ENCODE measurements at regions not wholly inside any gene's neighbourhood (a gene's known extent, or its start where the extent isn't known, plus 50 kb on each side); places are given as distances from the start of the nearest gene placed in this dataset.

GRCh38 chr3:127495821-127496655 is 94.5 kb downstream of the TPRA1 start:
- H4K20me1 ChIP-seq (ENCODE audit: low read depth): no peaks in the 10 kb centered on the region
- H3K4me3 ChIP-seq: no peak overlapping the region
- H3K27ac ChIP-seq: no peak overlapping the region
- no peaks in the 10 kb centered on the region for H3K9me3 ChIP-seq (ENCODE audit: low read depth)
- no peaks in the 10 kb centered on the region for H3K4me1 ChIP-seq
- Mint-ChIP-seq H3K9me3 (peaks cover 12% of the 10 kb centered on the region), H3K27me3 (ENCODE audit: insufficient read depth, low read depth) (no peaks in the 10 kb centered on the region), H3K4me1 (peaks cover 2% of the 10 kb centered on the region), H3K36me3 (no peaks in the 10 kb centered on the region), H3K27ac (no peak overlapping the region), H3K4me3 (no peak overlapping the region)
- H3K27me3 ChIP-seq: no peaks in the 10 kb centered on the region
- no peak overlapping the region for H3K4me2 ChIP-seq
- no peaks in the 10 kb centered on the region for H3F3A ChIP-seq (ENCODE audit: low read depth)
- TF ChIP-seq EZH2phosphoT487 (IDR thresholded peaks at IDR 0.05) (no peak), CTCF (IDR thresholded peaks at IDR 0.05) (no peak), EZH2 (IDR thresholded peaks at IDR 0.05) (no peak)
- no peak overlapping the region for H3K9ac ChIP-seq
- H3K79me2 ChIP-seq (ENCODE audit: low read depth): no peaks in the 10 kb centered on the region
- no peak for DNase-seq (ENCODE audit: low spot score)
- no peak overlapping the region for H2AFZ ChIP-seq (replicated peaks)
- H3K36me3 ChIP-seq: no peaks in the 10 kb centered on the region

GRCh38 chr3:127493924-127494646 is 96.4 kb downstream of the TPRA1 start:
- no peak overlapping the region for H3K4me2 ChIP-seq

GRCh38 chr3:127492426-127492825 is 98.1 kb downstream of the TPRA1 start:
- Mint-ChIP-seq H3K4me3 (no peak overlapping the region), H3K27ac (no peak overlapping the region), H3K9me3 (peaks cover 4% of the 10 kb centered on the region), H3K4me1 (peaks cover 13% of the 10 kb centered on the region), H3K36me3 (no peaks in the 10 kb centered on the region), H3K27me3 (ENCODE audit: insufficient read depth, low read depth) (peaks cover 5% of the 10 kb centered on the region)
- no peak overlapping the region for H3K9ac ChIP-seq
- TF ChIP-seq EZH2phosphoT487 (IDR thresholded peaks at IDR 0.05): no peak
- TF ChIP-seq CTCF (IDR thresholded peaks at IDR 0.05): no peak
- TF ChIP-seq EZH2 (IDR thresholded peaks at IDR 0.05): no peak
- no peak overlapping the region for H2AFZ ChIP-seq (replicated peaks)
- H3K4me2 ChIP-seq: no peak overlapping the region
- H3F3A ChIP-seq (ENCODE audit: low read depth): no peaks in the 10 kb centered on the region
- no peaks in the 10 kb centered on the region for H3K27me3 ChIP-seq
- no peak overlapping the region for H3K27ac ChIP-seq
- H3K36me3 ChIP-seq: no peaks in the 10 kb centered on the region
- peaks cover 9% of the 10 kb centered on the region for H3K4me1 ChIP-seq
- no peaks in the 10 kb centered on the region for H3K79me2 ChIP-seq (ENCODE audit: low read depth)
- no peaks in the 10 kb centered on the region for H4K20me1 ChIP-seq (ENCODE audit: low read depth)
- no peak overlapping the region for H3K4me3 ChIP-seq
- no peaks in the 10 kb centered on the region for H3K9me3 ChIP-seq (ENCODE audit: low read depth)
- no peak for DNase-seq (ENCODE audit: low spot score)

More at GRCh38 chr3:127493924-127494646, 96.4 kb downstream of the TPRA1 start:
- Histone ChIP-seq H3K36me3 (no peaks in the 10 kb centered on the region), H3K79me2 (ENCODE audit: low read depth) (no peaks in the 10 kb centered on the region), H3K4me1 (peaks cover 9% of the 10 kb centered on the region), H3K9me3 (ENCODE audit: low read depth) (no peaks in the 10 kb centered on the region), H3K4me3 (no peak overlapping the region), H4K20me1 (ENCODE audit: low read depth) (no peaks in the 10 kb centered on the region), H2AFZ (replicated peaks) (no peak overlapping the region), H3K9ac (no peak overlapping the region), H3K27ac (no peak overlapping the region), H3K27me3 (no peaks in the 10 kb centered on the region), H3F3A (ENCODE audit: low read depth) (no peaks in the 10 kb centered on the region)
- Mint-ChIP-seq H3K4me1 (peaks cover 13% of the 10 kb centered on the region), H3K9me3 (peaks cover 4% of the 10 kb centered on the region), H3K27me3 (ENCODE audit: insufficient read depth, low read depth) (no peaks in the 10 kb centered on the region), H3K27ac (no peak overlapping the region), H3K4me3 (no peak overlapping the region), H3K36me3 (no peaks in the 10 kb centered on the region)
- no peak for DNase-seq (ENCODE audit: low spot score)
- TF ChIP-seq CTCF (IDR thresholded peaks at IDR 0.05) (no peak), EZH2 (IDR thresholded peaks at IDR 0.05) (no peak)
